Nephron progenitor cell (in vitro differentiated cells): ENCODE measurements at regions not wholly inside any gene's neighbourhood (a gene's known extent, or its start where the extent isn't known, plus 50 kb on each side); places are given as distances from the start of the nearest gene placed in this dataset.
A peak's percentile ranks its signal among the peaks of the same experiment; 100 is the strongest.

Experiments used
- DNase-seq: peaks from one replicate; pipeline ENCODE4 v3.0.0; 2021
- H3K27ac Mint-ChIP-seq: 2 replicates; pipeline ENCODE4 v1.8.0; 2021; ENCODE audit warnings: mild to moderate bottlenecking, moderate library complexity, mixed read lengths
- H3K27me3 Mint-ChIP-seq: 2 replicates; pipeline ENCODE4 v1.8.0; 2021; ENCODE audit warnings: mild to moderate bottlenecking, low read depth, mixed read lengths; ENCODE audit not compliant: poor library complexity
- H3K36me3 Mint-ChIP-seq: 2 replicates; pipeline ENCODE4 v1.8.0; 2021; ENCODE audit warnings: low read depth, mixed read lengths
- H3K4me1 Mint-ChIP-seq: 2 replicates; pipeline ENCODE4 v1.8.0; 2021; ENCODE audit warnings: mixed read lengths
- H3K4me3 Mint-ChIP-seq: 2 replicates; pipeline ENCODE4 v1.8.0; 2021; ENCODE audit warnings: mild to moderate bottlenecking, moderate library complexity, mixed read lengths
- H3K9me3 Mint-ChIP-seq: 2 replicates; pipeline ENCODE4 v1.8.0; 2021; ENCODE audit warnings: mild to moderate bottlenecking, moderate library complexity, mixed read lengths
- CTCF ChIP-seq: fragments of 200-600 bp; sonication (generic); IDR thresholded peaks from 2 replicates; pipeline ENCODE4 v1.5.0; 2021; ENCODE audit warnings: antibody characterized with exemption

DNA sequence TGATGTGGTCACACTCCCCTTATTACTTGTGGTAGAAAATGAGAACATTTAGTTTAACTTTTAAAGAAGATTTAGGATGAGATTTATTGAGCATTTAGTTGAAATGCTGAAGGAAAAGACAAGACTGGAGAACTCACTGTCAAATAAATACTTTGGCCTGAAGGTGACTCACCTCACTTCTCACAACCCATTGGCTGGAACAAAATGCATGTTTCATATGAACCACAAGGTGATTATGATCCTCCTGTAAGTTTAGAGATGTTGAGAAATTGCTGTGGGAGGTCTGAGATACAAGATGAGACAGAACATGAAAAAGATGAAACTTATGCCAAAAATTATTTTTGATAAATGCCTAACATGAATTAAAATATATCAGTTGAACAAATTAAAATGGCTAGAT, 1004.5 kb downstream of the SOCS6 start:
- no peak overlapping the region for H3K27ac Mint-ChIP-seq
- no peak for TF ChIP-seq CTCF
- no peaks in the 10 kb centered on the region for H3K4me1 Mint-ChIP-seq
- H3K9me3 Mint-ChIP-seq = no peaks in the 10 kb centered on the region
- DNase-seq = no peak
- peaks cover 23% of the 10 kb centered on the region for H3K27me3 Mint-ChIP-seq
- H3K36me3 Mint-ChIP-seq = no peaks in the 10 kb centered on the region
- H3K4me3 Mint-ChIP-seq = no peak overlapping the region

GRCh38 chr18:71287268-71287667, 998.4 kb downstream of the SOCS6 start:
- TF ChIP-seq CTCF = no peak
- peaks cover 13% of the 10 kb centered on the region for H3K27me3 Mint-ChIP-seq
- no peak for DNase-seq
- no peaks in the 10 kb centered on the region for H3K9me3 Mint-ChIP-seq
- no peak overlapping the region for H3K27ac Mint-ChIP-seq
- H3K4me1 Mint-ChIP-seq = no peaks in the 10 kb centered on the region
- no peaks in the 10 kb centered on the region for H3K36me3 Mint-ChIP-seq
- H3K4me3 Mint-ChIP-seq = no peak overlapping the region

DNA sequence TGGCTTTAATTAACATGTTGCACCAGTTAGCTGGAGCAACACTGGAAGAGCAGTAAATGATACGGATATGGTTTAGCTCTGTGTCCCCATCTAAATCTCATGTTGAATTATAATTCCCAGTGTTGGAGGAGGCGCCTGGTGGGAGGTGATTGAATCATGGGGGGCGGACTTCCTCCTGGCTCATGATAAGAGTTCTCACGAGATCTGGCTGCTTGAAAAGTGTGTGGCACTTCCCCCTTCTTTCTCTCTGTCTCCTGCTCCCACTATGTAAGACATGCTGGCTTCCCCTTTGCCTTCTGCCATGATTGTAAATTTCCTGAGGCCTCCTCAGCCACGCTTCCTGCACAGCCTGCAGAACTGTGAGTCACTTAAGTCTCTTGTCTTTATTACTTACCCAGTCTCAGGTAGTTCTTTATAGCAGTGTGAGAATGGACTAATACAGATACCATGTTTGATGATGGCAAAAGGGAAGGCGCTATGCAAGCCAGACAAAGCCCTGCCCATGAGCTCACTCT, 963.6 kb downstream of the SOCS6 start:
- Mint-ChIP-seq H3K27me3 (peaks cover 3% of the 10 kb centered on the region), H3K36me3 (no peaks in the 10 kb centered on the region), H3K27ac (peak overlapping the region; percentile 69), H3K4me1 (peaks cover 20% of the 10 kb centered on the region), H3K4me3 (no peak overlapping the region), H3K9me3 (no peaks in the 10 kb centered on the region)
- no peak for TF ChIP-seq CTCF
- DNase-seq = no peak

GRCh38 chr18:71250191-71250590, 961.3 kb downstream of the SOCS6 start:
- Mint-ChIP-seq H3K27me3 (peaks cover 3% of the 10 kb centered on the region), H3K4me1 (peaks cover 20% of the 10 kb centered on the region), H3K4me3 (no peak overlapping the region), H3K27ac (no peak overlapping the region), H3K9me3 (no peaks in the 10 kb centered on the region), H3K36me3 (no peaks in the 10 kb centered on the region)
- DNase-seq = no peak
- TF ChIP-seq CTCF = no peak

- H3K4me3 Mint-ChIP-seq = no peak overlapping the region
- DNase-seq = no peak
- peaks cover 3% of the 10 kb centered on the region for H3K27me3 Mint-ChIP-seq
- H3K4me1 Mint-ChIP-seq = peaks cover 20% of the 10 kb centered on the region
- TF ChIP-seq CTCF = no peak
- H3K9me3 Mint-ChIP-seq = no peaks in the 10 kb centered on the region
- no peak overlapping the region for H3K27ac Mint-ChIP-seq
- H3K36me3 Mint-ChIP-seq = no peaks in the 10 kb centered on the region
Observed at GRCh38 chr18:71249791-71250190, 960.9 kb downstream of the SOCS6 start.

DNA sequence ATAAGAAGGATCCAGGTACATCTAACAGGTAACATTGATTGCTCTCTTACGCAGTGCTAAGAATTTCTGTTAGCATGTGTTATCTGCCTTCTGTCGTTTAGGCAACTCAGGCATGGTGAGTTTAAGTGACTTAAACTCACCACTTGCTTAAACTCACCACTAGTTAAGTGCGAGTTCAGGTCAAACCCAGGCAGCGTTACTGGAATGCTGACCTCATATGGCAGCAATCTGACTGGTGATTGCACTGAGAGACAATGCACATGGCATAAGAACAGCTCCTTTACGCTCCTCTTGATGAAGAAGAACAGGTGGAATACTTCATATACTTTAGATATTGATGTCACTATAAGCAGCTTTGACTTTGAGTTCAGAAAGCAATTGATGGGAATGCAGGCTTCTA, 954.1 kb downstream of the SOCS6 start:
- no peak for TF ChIP-seq CTCF
- no peak overlapping the region for H3K27ac Mint-ChIP-seq
- H3K4me3 Mint-ChIP-seq = no peak overlapping the region
- H3K9me3 Mint-ChIP-seq = no peaks in the 10 kb centered on the region
- H3K27me3 Mint-ChIP-seq = no peaks in the 10 kb centered on the region
- H3K4me1 Mint-ChIP-seq = peaks cover 7% of the 10 kb centered on the region
- DNase-seq = no peak
- H3K36me3 Mint-ChIP-seq = no peaks in the 10 kb centered on the region
